HG02884 (cell line): ENCODE measurements at regions not wholly inside any gene's neighbourhood (a gene's known extent, or its start where the extent isn't known, plus 50 kb on each side); places are given as distances from the start of the nearest gene placed in this dataset.
"Not testable (repeated sequence)": the region's sequence is repeated elsewhere in the genome, so short reads cannot be mapped to it uniquely, and the experiment has no call there.

Experiments
- ATAC-seq: cut with Tn5 transposase; IDR thresholded peaks from one replicate; pipeline ENCODE4 v1.9.1; 2021; ENCODE audit warnings: mild to moderate bottlenecking, moderate library complexity; ENCODE audit not compliant: unreplicated experiment

- no peak for ATAC-seq
Measured at GRCh38 chrX:125503769-125504168, 184.1 kb downstream of the TEX13C start.

GRCh38 chrX:125505207-125505606 is 185.5 kb downstream of the TEX13C start:
- no peak for ATAC-seq

- no peak for ATAC-seq
Measured at GRCh38 chrX:125507119-125507518, 187.4 kb downstream of the TEX13C start.

GRCh38 chrX:125520029-125520428 is 200.4 kb downstream of the TEX13C start:
- ATAC-seq: no peak

- no peak for ATAC-seq
Measured at GRCh38 chrX:125522752-125523151, 203.1 kb downstream of the TEX13C start.

GRCh38 chrX:125532411-125533089 is 212.9 kb downstream of the TEX13C start:
- no peak for ATAC-seq

- no peak for ATAC-seq
Measured at GRCh38 chrX:125533352-125533751, 213.7 kb downstream of the TEX13C start.

- ATAC-seq: no peak
Measured at GRCh38 chrX:125544031-125544660, 224.5 kb downstream of the TEX13C start.

GRCh38 chrX:125544856-125545255 is 225.2 kb downstream of the TEX13C start:
- ATAC-seq: no peak

- no peak for ATAC-seq
Measured at GRCh38 chrX:125577479-125577878, 257.8 kb downstream of the TEX13C start.

- ATAC-seq: no peak
Measured at GRCh38 chrX:125604448-125604847, 284.8 kb downstream of the TEX13C start.

- ATAC-seq: no peak
Measured at GRCh38 chrX:125605145-125605544, 285.5 kb downstream of the TEX13C start.

- ATAC-seq: not testable (repeated sequence)
Measured at GRCh38 chrX:125614591-125615343, 295.1 kb downstream of the TEX13C start.

GRCh38 chrX:125620715-125621587 is 301.3 kb downstream of the TEX13C start:
- no peak for ATAC-seq

- no peak for ATAC-seq
Measured at GRCh38 chrX:125621588-125621927, 301.9 kb downstream of the TEX13C start.

- no peak for ATAC-seq
Measured at GRCh38 chrX:125622899-125623298, 303.2 kb downstream of the TEX13C start.

- ATAC-seq: no peak
Measured at GRCh38 chrX:125627676-125628075, 308.0 kb downstream of the TEX13C start.

- no peak for ATAC-seq
Measured at GRCh38 chrX:125628435-125628834, 308.8 kb downstream of the TEX13C start.

- no peak for ATAC-seq
Measured at GRCh38 chrX:125641405-125641804, 321.7 kb downstream of the TEX13C start.

- ATAC-seq: no peak
Measured at GRCh38 chrX:125646195-125646594, 326.5 kb downstream of the TEX13C start.

GRCh38 chrX:125651426-125651825 is 331.8 kb downstream of the TEX13C start:
- no peak for ATAC-seq
